ENCODE measurements at regions not wholly inside any gene's neighbourhood (a gene's known extent, or its start where the extent isn't known, plus 50 kb on each side); places are given as distances from the start of the nearest gene placed in this dataset.
"Not testable (repeated sequence)": the region's sequence is repeated elsewhere in the genome, so short reads cannot be mapped to it uniquely, and the experiment has no call there.

DNA sequence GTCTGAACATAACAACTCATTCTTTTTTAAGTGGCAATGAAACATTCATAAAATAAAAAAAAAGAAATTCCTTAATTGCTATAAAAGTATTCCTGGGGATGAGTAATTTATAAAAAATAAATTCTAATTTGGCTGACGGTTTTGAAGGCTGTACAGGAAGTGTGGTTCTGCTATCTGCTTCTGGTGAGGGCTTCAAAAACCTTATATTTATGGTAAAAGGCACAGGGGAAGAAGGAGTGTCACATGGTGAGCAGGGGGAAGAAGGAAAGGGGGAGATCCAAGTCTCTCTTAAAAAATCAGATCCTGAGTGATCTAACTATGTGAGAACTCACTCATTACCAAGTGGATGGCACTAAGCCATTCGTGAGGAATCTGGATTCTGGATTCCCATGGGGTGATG, 539.0 kb downstream of the GOLGA6L6 start:
- not testable (repeated sequence) for TF ChIP-seq CTCF (conservative IDR thresholded peaks at IDR 0.05; ENCODE audit: low read depth, low read length); EZH2phosphoT487 (IDR thresholded peaks at IDR 0.05; ENCODE audit: borderline replicate concordance, low read length); EZH2 (IDR thresholded peaks at IDR 0.05; ENCODE audit: low read length, unreplicated experiment)
